ENCODE measurements at regions not wholly inside any gene's neighbourhood (a gene's known extent, or its start where the extent isn't known, plus 50 kb on each side); places are given as distances from the start of the nearest gene placed in this dataset.

DNA sequence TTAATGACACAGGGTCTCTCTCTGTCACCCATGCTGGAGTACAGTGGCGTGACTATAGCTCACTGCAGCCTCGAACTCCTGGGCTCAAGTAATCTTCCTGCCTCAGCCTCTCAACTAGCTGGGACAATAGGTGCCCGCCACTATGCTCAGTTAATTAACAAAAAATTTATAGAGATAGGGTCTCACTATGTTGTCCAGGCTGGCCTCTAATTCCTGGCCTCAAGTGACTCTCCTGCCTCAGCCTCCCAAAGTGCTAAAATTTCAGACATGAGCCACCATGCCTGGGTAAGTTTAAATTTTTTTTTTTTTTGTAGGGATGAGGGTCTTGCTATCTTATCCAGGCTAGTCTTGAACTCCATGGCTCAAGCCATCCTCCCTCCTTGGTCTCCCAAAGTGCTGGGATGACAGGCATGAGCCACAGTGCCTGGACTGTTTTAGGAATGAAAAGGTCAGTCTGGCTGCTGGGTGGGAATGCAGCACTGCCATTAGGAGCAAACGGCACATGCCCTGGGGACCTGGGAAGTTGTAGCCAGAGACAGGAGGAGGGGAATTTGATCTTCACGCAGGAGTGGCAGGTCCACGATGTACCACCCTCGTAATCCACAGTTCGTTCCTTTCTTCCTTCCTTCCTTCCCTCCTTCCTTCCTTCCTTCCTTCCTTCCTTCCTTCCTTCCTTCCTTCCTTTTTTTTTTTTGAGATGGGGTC is 106.7 kb downstream of the HAPSTR1 start:
- H3K36me3 ChIP-seq (ENCODE audit: low read length): no peaks in the 10 kb centered on the region
- TF ChIP-seq, protein P1, sequence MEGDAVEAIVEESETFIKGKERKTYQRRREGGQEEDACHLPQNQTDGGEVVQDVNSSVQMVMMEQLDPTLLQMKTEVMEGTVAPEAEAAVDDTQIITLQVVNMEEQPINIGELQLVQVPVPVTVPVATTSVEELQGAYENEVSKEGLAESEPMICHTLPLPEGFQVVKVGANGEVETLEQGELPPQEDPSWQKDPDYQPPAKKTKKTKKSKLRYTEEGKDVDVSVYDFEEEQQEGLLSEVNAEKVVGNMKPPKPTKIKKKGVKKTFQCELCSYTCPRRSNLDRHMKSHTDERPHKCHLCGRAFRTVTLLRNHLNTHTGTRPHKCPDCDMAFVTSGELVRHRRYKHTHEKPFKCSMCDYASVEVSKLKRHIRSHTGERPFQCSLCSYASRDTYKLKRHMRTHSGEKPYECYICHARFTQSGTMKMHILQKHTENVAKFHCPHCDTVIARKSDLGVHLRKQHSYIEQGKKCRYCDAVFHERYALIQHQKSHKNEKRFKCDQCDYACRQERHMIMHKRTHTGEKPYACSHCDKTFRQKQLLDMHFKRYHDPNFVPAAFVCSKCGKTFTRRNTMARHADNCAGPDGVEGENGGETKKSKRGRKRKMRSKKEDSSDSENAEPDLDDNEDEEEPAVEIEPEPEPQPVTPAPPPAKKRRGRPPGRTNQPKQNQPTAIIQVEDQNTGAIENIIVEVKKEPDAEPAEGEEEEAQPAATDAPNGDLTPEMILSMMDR (IDR thresholded peaks at IDR 0.05; ENCODE audit: insufficient read depth, low read length, poor library complexity, severe bottlenecking): no peak
- no peak for TF ChIP-seq EZH2phosphoT487 (conservative IDR thresholded peaks at IDR 0.05; ENCODE audit: low read length)

DNA sequence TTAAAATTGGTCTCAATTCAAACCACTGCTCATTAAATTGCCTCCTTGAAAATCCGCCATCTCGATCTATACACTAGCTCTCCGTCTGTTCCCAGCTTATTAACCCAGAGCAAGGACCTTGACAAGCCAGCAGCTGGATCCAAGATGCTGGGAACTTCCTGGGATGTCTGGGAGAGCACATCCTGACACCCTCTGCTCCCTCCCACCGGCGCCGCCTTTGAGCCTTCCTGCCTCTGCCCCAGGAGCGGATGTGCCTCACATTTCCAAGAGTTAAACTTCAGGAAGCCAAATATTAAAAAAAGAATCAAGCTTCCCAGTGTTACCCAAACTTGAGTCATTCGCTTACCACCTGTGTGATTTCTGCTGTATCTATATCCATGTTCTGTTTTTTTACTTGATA is 107.9 kb downstream of the HAPSTR1 start:
- Histone ChIP-seq H3K79me2 (ENCODE audit: insufficient read depth, low read length) (no peaks in the 10 kb centered on the region), H3F3A (ENCODE audit: insufficient read depth) (no peaks in the 10 kb centered on the region), H3K4me3 (ENCODE audit: insufficient read depth, low read length, poor library complexity, severe bottlenecking) (no peak overlapping the region), H3K9ac (ENCODE audit: low read length) (no peak overlapping the region), H3K9me2 (replicated peaks; ENCODE audit: insufficient read depth, low read length) (no peaks in the 10 kb centered on the region), H3K36me3 (ENCODE audit: low read length) (no peaks in the 10 kb centered on the region), H4K20me1 (ENCODE audit: low read depth, low read length) (no peaks in the 10 kb centered on the region), H2AFZ (ENCODE audit: low read depth, low read length, severe bottlenecking) (no peak overlapping the region), H3K27ac (ENCODE audit: low read depth, low read length) (no peak overlapping the region), H3K27me3 (ENCODE audit: low read length) (peaks cover 3% of the 10 kb centered on the region; the same call in 1 of the 2 replicates), H3K4me2 (ENCODE audit: low read depth, low read length, poor library complexity, severe bottlenecking) (no peak overlapping the region), H3K9me3 (ENCODE audit: insufficient read depth, low read length) (no peaks in the 10 kb centered on the region)
- no peak for TF ChIP-seq EZH2phosphoT487 (conservative IDR thresholded peaks at IDR 0.05; ENCODE audit: low read length)
- TF ChIP-seq, protein P1 (IDR thresholded peaks at IDR 0.05; ENCODE audit: insufficient read depth, low read length, poor library complexity, severe bottlenecking): no peak

More for the DNA sequence above, 106.7 kb downstream of the HAPSTR1 start:
- H3F3A ChIP-seq (ENCODE audit: insufficient read depth): no peaks in the 10 kb centered on the region
- no peak overlapping the region for H3K27ac ChIP-seq (ENCODE audit: low read depth, low read length)
- no peak overlapping the region for H3K9ac ChIP-seq (ENCODE audit: low read length)
- H3K9me3 ChIP-seq (ENCODE audit: insufficient read depth, low read length): no peaks in the 10 kb centered on the region
- H4K20me1 ChIP-seq (ENCODE audit: low read depth, low read length): no peaks in the 10 kb centered on the region
- no peaks in the 10 kb centered on the region for H3K9me2 ChIP-seq (replicated peaks; ENCODE audit: insufficient read depth, low read length)
- H3K4me3 ChIP-seq (ENCODE audit: insufficient read depth, low read length, poor library complexity, severe bottlenecking): no peak overlapping the region
- H3K27me3 ChIP-seq (ENCODE audit: low read length): peaks cover 3% of the 10 kb centered on the region; the same call in 1 of the 2 replicates
- no peaks in the 10 kb centered on the region for H3K79me2 ChIP-seq (ENCODE audit: insufficient read depth, low read length)
- no peak overlapping the region for H2AFZ ChIP-seq (ENCODE audit: low read depth, low read length, severe bottlenecking)
- H3K4me2 ChIP-seq (ENCODE audit: low read depth, low read length, poor library complexity, severe bottlenecking): no peak overlapping the region

DNA sequence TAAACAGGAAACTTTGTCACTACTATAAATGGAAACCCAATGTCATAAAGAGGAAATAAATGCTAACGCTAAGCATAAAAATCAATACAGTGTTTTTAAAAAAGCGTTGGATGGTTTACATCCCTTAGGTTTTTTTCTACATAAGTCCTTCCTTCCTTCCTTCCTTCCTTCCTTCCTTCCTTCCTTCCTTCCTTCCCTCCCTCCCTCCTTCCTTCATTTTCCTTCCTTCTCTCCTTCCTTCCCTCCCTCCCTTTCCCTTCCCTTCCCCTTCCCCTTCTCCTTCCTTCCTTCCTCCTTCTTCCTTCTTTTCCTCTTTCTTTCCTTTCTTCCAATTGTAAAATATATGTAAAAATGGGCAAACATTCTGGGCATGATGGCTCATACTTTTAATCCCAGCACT is 108.3 kb downstream of the HAPSTR1 start:
- no peaks in the 10 kb centered on the region for H3K79me2 ChIP-seq (ENCODE audit: insufficient read depth, low read length)
- no peaks in the 10 kb centered on the region for H3F3A ChIP-seq (ENCODE audit: insufficient read depth)
- no peak overlapping the region for H3K9ac ChIP-seq (ENCODE audit: low read length)
- no peak overlapping the region for H2AFZ ChIP-seq (ENCODE audit: low read depth, low read length, severe bottlenecking)
- H3K4me3 ChIP-seq (ENCODE audit: insufficient read depth, low read length, poor library complexity, severe bottlenecking): no peak overlapping the region
- no peaks in the 10 kb centered on the region for H3K9me3 ChIP-seq (ENCODE audit: insufficient read depth, low read length)
- H3K27ac ChIP-seq (ENCODE audit: low read depth, low read length): no peak overlapping the region
- H4K20me1 ChIP-seq (ENCODE audit: low read depth, low read length): no peaks in the 10 kb centered on the region
- no peaks in the 10 kb centered on the region for H3K9me2 ChIP-seq (replicated peaks; ENCODE audit: insufficient read depth, low read length)
- H3K36me3 ChIP-seq (ENCODE audit: low read length): no peaks in the 10 kb centered on the region
- no peak for TF ChIP-seq EZH2phosphoT487 (conservative IDR thresholded peaks at IDR 0.05; ENCODE audit: low read length)
- TF ChIP-seq, protein P1 (IDR thresholded peaks at IDR 0.05; ENCODE audit: insufficient read depth, low read length, poor library complexity, severe bottlenecking): no peak
- H3K4me2 ChIP-seq (ENCODE audit: low read depth, low read length, poor library complexity, severe bottlenecking): no peak overlapping the region
- peaks cover 3% of the 10 kb centered on the region; the same call in 1 of the 2 replicates for H3K27me3 ChIP-seq (ENCODE audit: low read length)
